Tibial artery (tissue), 4 donors: ENCODE measurements at regions not wholly inside any gene's neighbourhood (a gene's known extent, or its start where the extent isn't known, plus 50 kb on each side); places are given as distances from the start of the nearest gene placed in this dataset.

ENCODE experiments used
- DNase-seq, 2 donors: peaks; one replicate each; pipeline ENCODE4 v3.0.0-alpha.2; 2019
- H3K27ac ChIP-seq, 2 donors: fragments of 200-600 bp; sonication (generic) in 1 of 2; 1 replicate in 1 of 2; 2 replicates in 1 of 2; pipeline ENCODE4 v1.5.1; 2018 to 2019; ENCODE audit warnings: mild to moderate bottlenecking in 1 of 2
- H3K27me3 ChIP-seq, 2 donors: fragments of 200-600 bp; sonication (generic) in 1 of 2; one replicate each; pipeline versions ENCODE4 v1.5.1 to v1.6.0; 2016 to 2019
- H3K36me3 ChIP-seq, 3 donors: fragments of 200-600 bp; sonication (generic) in 2 of 3; one replicate each; pipeline ENCODE4 v1.5.1; 2016 to 2019; ENCODE audit warnings: mild to moderate bottlenecking in 2 of 3
- H3K4me1 ChIP-seq, 4 donors: fragments of 200-600 bp; sonication (generic) in 2 of 4; 1 replicate in 3 of 4; 2 replicates in 1 of 4; pipeline ENCODE4 v1.5.1; 2016 to 2019
- H3K4me3 ChIP-seq, 2 donors: fragments of 200-600 bp; sonication (generic) in 1 of 2; 1 replicate in 1 of 2; 2 replicates in 1 of 2; pipeline ENCODE4 v1.5.1; 2018 to 2019; ENCODE audit warnings: mild to moderate bottlenecking in 2 of 2
- H3K9me3 ChIP-seq, 3 donors: fragments of 200-600 bp; sonication (generic) in 1 of 3; one replicate each; pipeline ENCODE4 v1.5.1; 2016 to 2019
- CTCF ChIP-seq, 2 experiments: fragments of 200-600 bp in 1 of 2; fragments of 450-650 bp in 1 of 2; IDR thresholded peaks; one replicate each; pipeline ENCODE4 v1.5.1; 2017 to 2019; ENCODE audit warnings: antibody characterized with exemption in 2 of 2, mild to moderate bottlenecking in 1 of 2, moderate library complexity in 1 of 2
- intact Hi-C: fragments of 100-400 bp; cut with DNase I; formaldehyde crosslinking; loops from one replicate; pipeline ENCODE4 v1.15.0; 2023; ENCODE audit warnings: low total_unique reads

GRCh38 chr12:107258780-107259179 is 165.4 kb upstream of the CRY1 start:
- intact Hi-C loops, result no loop called here
- TF ChIP-seq CTCF (IDR thresholded peaks at IDR 0.05), result no peak
- peaks cover 0 to 3% (median 0%) of the 10 kb centered on the region in 3 donors for H3K9me3 ChIP-seq
- DNase-seq, result no peak
- no peak overlapping the region for H3K27ac ChIP-seq
- no peaks in the 10 kb centered on the region for H3K27me3 ChIP-seq
- no peaks in the 10 kb centered on the region for H3K4me1 ChIP-seq
- H3K36me3 ChIP-seq, result no peaks in the 10 kb centered on the region
- H3K4me3 ChIP-seq, result no peak overlapping the region

- no peak for TF ChIP-seq CTCF (IDR thresholded peaks at IDR 0.05)
- no peak for DNase-seq
- no peaks in the 10 kb centered on the region for H3K36me3 ChIP-seq
- no peak overlapping the region for H3K4me3 ChIP-seq
- intact Hi-C loops, result no loop called here
- no peak overlapping the region for H3K27ac ChIP-seq
- H3K27me3 ChIP-seq, result no peaks in the 10 kb centered on the region
- H3K4me1 ChIP-seq, result no peaks in the 10 kb centered on the region
- peaks cover 0 to 3% (median 0%) of the 10 kb centered on the region in 3 donors for H3K9me3 ChIP-seq
Measured at GRCh38 chr12:107263980-107264379, 170.6 kb upstream of the CRY1 start.

- Histone ChIP-seq H3K27ac (no peak overlapping the region), H3K4me1 (no peaks in the 10 kb centered on the region), H3K36me3 (no peaks in the 10 kb centered on the region), H3K9me3 (peaks cover 0 to 3% (median 0%) of the 10 kb centered on the region in 3 donors), H3K4me3 (no peak overlapping the region), H3K27me3 (no peaks in the 10 kb centered on the region)
- no peak for TF ChIP-seq CTCF (IDR thresholded peaks at IDR 0.05)
- intact Hi-C loops, result no loop called here
- DNase-seq, result no peak
Measured at GRCh38 chr12:107264667-107265066, 171.3 kb upstream of the CRY1 start.

GRCh38 chr12:107267604-107268003 is 174.3 kb upstream of the CRY1 start:
- H3K27me3 ChIP-seq, result no peaks in the 10 kb centered on the region

GRCh38 chr12:107271523-107271922 is 178.2 kb upstream of the CRY1 start:
- Histone ChIP-seq H3K9me3 (no peaks in the 10 kb centered on the region), H3K36me3 (no peaks in the 10 kb centered on the region), H3K27ac (no peak overlapping the region), H3K4me1 (no peaks in the 10 kb centered on the region), H3K27me3 (no peaks in the 10 kb centered on the region), H3K4me3 (no peak overlapping the region)
- intact Hi-C loops, result no loop called here
- TF ChIP-seq CTCF (IDR thresholded peaks at IDR 0.05), result no peak
- no peak for DNase-seq

More at GRCh38 chr12:107267604-107268003, 174.3 kb upstream of the CRY1 start:
- Histone ChIP-seq H3K9me3 (peaks cover 0 to 3% (median 0%) of the 10 kb centered on the region in 3 donors), H3K36me3 (no peaks in the 10 kb centered on the region), H3K4me3 (no peak overlapping the region), H3K27ac (no peak overlapping the region), H3K4me1 (no peaks in the 10 kb centered on the region)
- TF ChIP-seq CTCF (IDR thresholded peaks at IDR 0.05), result no peak
- no peak for DNase-seq
- intact Hi-C loops, result no loop called here

- Histone ChIP-seq H3K4me1 (no peaks in the 10 kb centered on the region), H3K36me3 (no peaks in the 10 kb centered on the region), H3K27ac (no peak overlapping the region), H3K4me3 (no peak overlapping the region), H3K27me3 (no peaks in the 10 kb centered on the region), H3K9me3 (no peaks in the 10 kb centered on the region)
- TF ChIP-seq CTCF (IDR thresholded peaks at IDR 0.05), result no peak
- intact Hi-C loops, result no loop called here
- DNase-seq, result no peak
Measured at GRCh38 chr12:107275530-107275929, 182.2 kb upstream of the CRY1 start.
